ENCODE measurements at regions not wholly inside any gene's neighbourhood (a gene's known extent, or its start where the extent isn't known, plus 50 kb on each side); places are given as distances from the start of the nearest gene placed in this dataset.

DNA sequence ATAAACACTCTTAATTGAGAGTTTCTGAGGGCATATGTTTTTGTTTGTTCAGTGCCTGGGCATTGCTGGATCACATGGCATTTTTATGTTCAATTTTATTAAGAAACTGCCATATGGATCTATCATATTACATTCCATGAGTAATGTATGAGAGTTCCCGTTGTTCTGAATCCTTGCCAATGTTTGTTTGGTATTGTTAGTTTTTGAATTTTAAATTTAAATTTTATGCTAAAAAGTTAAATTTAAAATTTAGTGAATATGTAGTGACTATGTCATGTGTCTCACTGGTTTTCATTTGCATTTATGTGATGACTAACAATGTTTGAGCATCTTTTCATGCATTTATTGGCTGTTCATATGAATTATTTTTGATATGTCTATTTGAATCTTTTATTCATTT is 54.8 kb upstream of the GEMIN8 start:
- Histone ChIP-seq H3K79me2 (ENCODE audit: control insufficient read depth, insufficient read depth, low read length) (no peaks in the 10 kb centered on the region), H3K18ac (ENCODE audit: low read length) (no peak overlapping the region), H3K4me3 (ENCODE audit: low read length) (no peak overlapping the region), H3K27ac (ENCODE audit: low read depth, low read length) (no peak overlapping the region), H4K8ac (ENCODE audit: low read depth, low read length) (no peak overlapping the region), H3K9ac (ENCODE audit: low read length) (no peak overlapping the region), H3K56ac (ENCODE audit: low read length) (no peak overlapping the region), H4K5ac (ENCODE audit: low read length) (no peak overlapping the region), H2AK5ac (ENCODE audit: low read length) (no peak overlapping the region), H3K27me3 (ENCODE audit: insufficient read depth, low read length, poor library complexity) (no peaks in the 10 kb centered on the region), H3K4ac (ENCODE audit: low read depth, low read length) (no peak overlapping the region), H3K36me3 (ENCODE audit: control insufficient read depth, insufficient read depth, low read length) (no peaks in the 10 kb centered on the region), H3K23ac (ENCODE audit: low read length) (no peak overlapping the region), H2BK120ac (ENCODE audit: low read depth, low read length) (no peak overlapping the region), H3K79me1 (ENCODE audit: low read length) (no peaks in the 10 kb centered on the region), H2BK5ac (ENCODE audit: low read length) (no peak overlapping the region), H3K4me2 (ENCODE audit: low read length) (no peak overlapping the region), H2BK15ac (replicated peaks; ENCODE audit: low read depth) (no peak overlapping the region), H3K4me1 (ENCODE audit: control insufficient read depth, low read depth, low read length) (no peaks in the 10 kb centered on the region)
- no peak for DNase-seq
- no CpG with 5 or more reads among the region's 1 CpG for WGBS (ENCODE audit: extremely low coverage, insufficient coverage, low lambda C conversion rate)

DNA sequence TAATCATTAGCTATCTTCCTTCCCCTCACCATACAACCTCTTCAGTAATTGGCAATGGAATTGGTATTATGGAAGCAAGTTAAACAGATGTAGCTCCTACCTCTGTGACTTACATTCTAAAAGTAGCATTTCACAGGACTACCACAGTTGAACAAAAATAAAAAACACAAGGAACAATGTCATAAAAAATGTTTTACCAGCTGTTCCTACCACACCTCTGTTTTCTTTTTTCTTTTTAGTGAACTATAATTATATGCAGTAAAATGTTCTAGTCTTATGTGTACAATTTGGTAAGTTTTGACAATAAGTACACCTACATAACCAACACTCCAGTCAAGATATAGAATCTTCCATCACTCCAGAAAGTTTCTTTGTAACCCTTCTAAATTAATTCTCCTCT is 54.1 kb upstream of the GEMIN8 start:
- DNase-seq = no peak
- Histone ChIP-seq H2BK15ac (replicated peaks; ENCODE audit: low read depth) (no peak overlapping the region), H4K5ac (ENCODE audit: low read length) (no peak overlapping the region), H3K4me1 (ENCODE audit: control insufficient read depth, low read depth, low read length) (no peaks in the 10 kb centered on the region), H4K8ac (ENCODE audit: low read depth, low read length) (no peak overlapping the region), H3K56ac (ENCODE audit: low read length) (no peak overlapping the region), H3K9ac (ENCODE audit: low read length) (no peak overlapping the region), H3K4ac (ENCODE audit: low read depth, low read length) (no peak overlapping the region), H3K36me3 (ENCODE audit: control insufficient read depth, insufficient read depth, low read length) (no peaks in the 10 kb centered on the region), H3K4me3 (ENCODE audit: low read length) (no peak overlapping the region), H3K27me3 (ENCODE audit: insufficient read depth, low read length, poor library complexity) (no peaks in the 10 kb centered on the region), H3K18ac (ENCODE audit: low read length) (no peak overlapping the region), H2AK5ac (ENCODE audit: low read length) (no peak overlapping the region), H3K27ac (ENCODE audit: low read depth, low read length) (no peak overlapping the region), H3K79me1 (ENCODE audit: low read length) (no peaks in the 10 kb centered on the region), H2BK5ac (ENCODE audit: low read length) (no peak overlapping the region), H3K4me2 (ENCODE audit: low read length) (no peak overlapping the region), H3K23ac (ENCODE audit: low read length) (no peak overlapping the region), H3K79me2 (ENCODE audit: control insufficient read depth, insufficient read depth, low read length) (no peaks in the 10 kb centered on the region), H2BK120ac (ENCODE audit: low read depth, low read length) (no peak overlapping the region)

DNA sequence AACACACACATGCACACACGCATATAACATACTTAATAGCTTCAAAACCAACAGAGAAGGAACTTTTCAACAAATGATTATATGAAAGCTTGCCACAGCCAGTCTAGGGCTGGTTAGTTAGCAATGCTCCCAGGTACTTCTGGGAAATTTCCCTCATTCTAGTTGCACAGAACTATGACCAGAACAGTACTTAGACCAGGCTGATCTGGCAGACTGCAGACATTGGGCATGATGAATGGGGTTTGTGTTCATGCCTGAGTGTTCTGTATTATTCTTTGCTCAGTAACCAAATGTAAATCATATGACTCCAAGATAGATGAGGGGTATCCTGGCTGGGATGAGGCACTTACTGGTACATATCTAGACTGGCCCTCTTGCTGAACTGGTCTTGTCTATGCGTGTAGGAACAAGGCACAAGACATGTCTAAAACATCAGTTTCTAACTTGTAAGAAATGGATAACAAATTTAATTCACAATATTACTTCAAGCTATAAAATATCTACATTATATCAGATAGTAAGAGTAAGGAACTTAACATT is 50.3 kb upstream of the GEMIN8 start:
- H4K5ac ChIP-seq (ENCODE audit: low read length) = no peak overlapping the region
- no peak for DNase-seq
- no peak overlapping the region for H3K56ac ChIP-seq (ENCODE audit: low read length)
- H2BK5ac ChIP-seq (ENCODE audit: low read length) = no peak overlapping the region
- H3K18ac ChIP-seq (ENCODE audit: low read length) = no peak overlapping the region
- H2BK120ac ChIP-seq (ENCODE audit: low read depth, low read length) = no peak overlapping the region
- no peaks in the 10 kb centered on the region for H3K79me2 ChIP-seq (ENCODE audit: control insufficient read depth, insufficient read depth, low read length)
- H4K8ac ChIP-seq (ENCODE audit: low read depth, low read length) = no peak overlapping the region
- no peak overlapping the region for H3K23ac ChIP-seq (ENCODE audit: low read length)
- H2BK15ac ChIP-seq (replicated peaks; ENCODE audit: low read depth) = no peak overlapping the region
- no peak overlapping the region for H2AK5ac ChIP-seq (ENCODE audit: low read length)
- no peak overlapping the region for H3K4me3 ChIP-seq (ENCODE audit: low read length)
- no peaks in the 10 kb centered on the region for H3K36me3 ChIP-seq (ENCODE audit: control insufficient read depth, insufficient read depth, low read length)
- no peak overlapping the region for H3K4ac ChIP-seq (ENCODE audit: low read depth, low read length)
- no peaks in the 10 kb centered on the region for H3K4me1 ChIP-seq (ENCODE audit: control insufficient read depth, low read depth, low read length)
- no peaks in the 10 kb centered on the region for H3K27me3 ChIP-seq (ENCODE audit: insufficient read depth, low read length, poor library complexity)
- H3K9ac ChIP-seq (ENCODE audit: low read length) = no peak overlapping the region
- no CpG with 5 or more reads among the region's 2 CpGs for WGBS (ENCODE audit: extremely low coverage, insufficient coverage, low lambda C conversion rate)
- no peak overlapping the region for H3K4me2 ChIP-seq (ENCODE audit: low read length)
- H3K27ac ChIP-seq (ENCODE audit: low read depth, low read length) = no peak overlapping the region
- H3K79me1 ChIP-seq (ENCODE audit: low read length) = no peaks in the 10 kb centered on the region
